ENCODE measurements at regions not wholly inside any gene's neighbourhood (a gene's known extent, or its start where the extent isn't known, plus 50 kb on each side); places are given as distances from the start of the nearest gene placed in this dataset.

DNA sequence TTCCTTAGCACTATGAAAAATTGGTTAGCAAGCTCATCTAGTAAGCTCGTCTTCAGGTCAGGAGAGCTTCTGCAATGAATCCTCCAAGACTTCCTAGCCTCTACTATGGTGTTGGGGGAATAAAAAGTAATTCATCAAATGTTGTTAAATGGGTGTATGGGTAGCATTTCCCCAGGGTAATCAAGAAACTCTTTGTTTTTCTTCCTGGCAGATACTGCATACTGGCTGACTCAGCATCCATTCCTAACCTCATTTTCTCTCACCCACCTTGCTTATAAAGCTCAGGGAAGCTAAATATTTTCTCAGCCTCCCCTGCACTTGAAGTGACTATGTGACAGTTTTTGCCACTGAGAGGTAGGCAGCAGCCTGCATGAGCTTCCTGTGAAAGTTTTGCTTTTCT lies 83.4 kb downstream of the MAB21L3 start:
- TF ChIP-seq CTCF (IDR thresholded peaks at IDR 0.05) = no peak
- TF ChIP-seq POLR2AphosphoS5 (IDR thresholded peaks at IDR 0.05) = no peak
